HG02759 (cell line): ENCODE measurements at regions not wholly inside any gene's neighbourhood (a gene's known extent, or its start where the extent isn't known, plus 50 kb on each side); places are given as distances from the start of the nearest gene placed in this dataset.
A peak's percentile ranks its signal among the peaks of the same experiment; 100 is the strongest.

Experiments
- ATAC-seq: cut with Tn5 transposase; IDR thresholded peaks from one replicate; pipeline ENCODE4 v1.9.1; 2021; ENCODE audit warnings: mild to moderate bottlenecking, moderate library complexity; ENCODE audit not compliant: unreplicated experiment

- ATAC-seq: no peak
Observed at GRCh38 chr5:10876006-10876744, 115.1 kb upstream of the DAP start.

GRCh38 chr5:10875201-10875768, 114.3 kb upstream of the DAP start:
- no peak for ATAC-seq

GRCh38 chr5:10874541-10874940, 113.5 kb upstream of the DAP start:
- no peak for ATAC-seq

GRCh38 chr5:10870791-10871190, 109.8 kb upstream of the DAP start:
- ATAC-seq: no peak

GRCh38 chr5:10868956-10869355, 107.9 kb upstream of the DAP start:
- no peak for ATAC-seq

GRCh38 chr5:10867389-10868303, 106.6 kb upstream of the DAP start:
- ATAC-seq: no peak

GRCh38 chr5:10866913-10867312, 105.9 kb upstream of the DAP start:
- no peak for ATAC-seq

GRCh38 chr5:10863763-10864383, 102.8 kb upstream of the DAP start:
- ATAC-seq: peak; percentile 94

GRCh38 chr5:10862085-10862484, 101.1 kb upstream of the DAP start:
- no peak for ATAC-seq

GRCh38 chr5:10861423-10861790, 100.4 kb upstream of the DAP start:
- no peak for ATAC-seq

- ATAC-seq: no peak
Observed at GRCh38 chr5:10860645-10861422, 99.8 kb upstream of the DAP start.

GRCh38 chr5:10860196-10860543, 99.1 kb upstream of the DAP start:
- ATAC-seq: no peak

- ATAC-seq: no peak
Observed at GRCh38 chr5:10859393-10860195, 98.6 kb upstream of the DAP start.

GRCh38 chr5:10858945-10859344, 97.9 kb upstream of the DAP start:
- no peak for ATAC-seq

GRCh38 chr5:10858307-10858706, 97.3 kb upstream of the DAP start:
- ATAC-seq: no peak

- ATAC-seq: no peak
Observed at GRCh38 chr5:10857338-10857733, 96.3 kb upstream of the DAP start.

- peak; percentile 69 for ATAC-seq
Observed at GRCh38 chr5:10856683-10857337, 95.8 kb upstream of the DAP start.

- no peak for ATAC-seq
Observed at GRCh38 chr5:10856071-10856470, 95.0 kb upstream of the DAP start.

- ATAC-seq: no peak
Observed at GRCh38 chr5:10854506-10855277, 93.7 kb upstream of the DAP start.
